ENCODE measurements at regions not wholly inside any gene's neighbourhood (a gene's known extent, or its start where the extent isn't known, plus 50 kb on each side); places are given as distances from the start of the nearest gene placed in this dataset.

DNA sequence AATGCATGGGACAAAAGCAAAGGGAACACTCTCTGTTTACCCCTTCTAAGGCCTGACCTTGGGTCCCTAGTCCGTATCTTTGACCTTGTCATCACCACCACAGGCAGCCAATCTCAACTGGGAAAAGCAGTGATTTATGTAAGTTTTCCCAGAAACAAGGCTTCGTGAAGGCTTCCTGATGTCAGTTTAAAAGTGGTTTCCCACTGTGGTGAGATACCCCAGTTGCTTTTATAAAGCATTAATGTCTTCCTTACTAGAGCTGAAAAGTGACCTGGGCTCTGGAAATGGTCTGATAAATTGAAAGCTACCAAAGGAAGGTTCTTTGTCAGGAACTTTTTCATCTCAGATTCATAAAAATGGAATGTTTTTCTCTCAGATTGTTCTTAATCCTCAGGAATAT lies 536.4 kb upstream of the PTBP2 start:
- no peak for DNase-seq (ENCODE audit: low spot score in 2 of 2)
- H3K9me3 ChIP-seq: no peaks in the 10 kb centered on the region
- intact Hi-C loops (cut with DNase I): no loop called here
- no peak overlapping the region for H3K4me3 ChIP-seq
- no peaks in the 10 kb centered on the region for H3K27me3 ChIP-seq
- TF ChIP-seq, protein P1, sequence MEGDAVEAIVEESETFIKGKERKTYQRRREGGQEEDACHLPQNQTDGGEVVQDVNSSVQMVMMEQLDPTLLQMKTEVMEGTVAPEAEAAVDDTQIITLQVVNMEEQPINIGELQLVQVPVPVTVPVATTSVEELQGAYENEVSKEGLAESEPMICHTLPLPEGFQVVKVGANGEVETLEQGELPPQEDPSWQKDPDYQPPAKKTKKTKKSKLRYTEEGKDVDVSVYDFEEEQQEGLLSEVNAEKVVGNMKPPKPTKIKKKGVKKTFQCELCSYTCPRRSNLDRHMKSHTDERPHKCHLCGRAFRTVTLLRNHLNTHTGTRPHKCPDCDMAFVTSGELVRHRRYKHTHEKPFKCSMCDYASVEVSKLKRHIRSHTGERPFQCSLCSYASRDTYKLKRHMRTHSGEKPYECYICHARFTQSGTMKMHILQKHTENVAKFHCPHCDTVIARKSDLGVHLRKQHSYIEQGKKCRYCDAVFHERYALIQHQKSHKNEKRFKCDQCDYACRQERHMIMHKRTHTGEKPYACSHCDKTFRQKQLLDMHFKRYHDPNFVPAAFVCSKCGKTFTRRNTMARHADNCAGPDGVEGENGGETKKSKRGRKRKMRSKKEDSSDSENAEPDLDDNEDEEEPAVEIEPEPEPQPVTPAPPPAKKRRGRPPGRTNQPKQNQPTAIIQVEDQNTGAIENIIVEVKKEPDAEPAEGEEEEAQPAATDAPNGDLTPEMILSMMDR (IDR thresholded peaks at IDR 0.05): no peak
- H3K36me3 ChIP-seq: no peaks in the 10 kb centered on the region
- H3K27ac ChIP-seq: no peak overlapping the region
- peaks cover 0 to 8% of the 10 kb centered on the region in 2 donors for H3K4me1 ChIP-seq

DNA sequence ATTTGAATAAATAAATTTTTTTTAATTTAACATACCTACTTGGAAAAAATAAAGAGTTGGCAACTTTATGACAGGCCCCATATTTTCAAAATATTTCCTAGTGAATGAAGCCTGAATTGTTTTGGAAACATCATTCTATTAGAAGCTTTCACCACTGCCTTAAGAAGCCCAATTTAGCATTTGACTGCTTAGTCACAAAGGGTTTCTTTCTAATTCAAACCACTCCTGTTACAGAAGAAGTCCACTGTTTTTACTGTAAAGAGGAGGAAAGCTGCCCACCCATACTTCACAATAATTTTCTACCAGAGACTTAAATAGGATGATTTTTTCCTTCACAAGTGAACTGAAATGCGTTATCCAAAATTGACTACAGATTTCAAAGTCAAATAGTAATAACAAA lies 534.6 kb upstream of the PTBP2 start:
- no peak for DNase-seq (ENCODE audit: low spot score in 2 of 2)
- TF ChIP-seq, protein P1 (IDR thresholded peaks at IDR 0.05): no peak
- intact Hi-C loops (cut with DNase I): no loop called here
- Histone ChIP-seq H3K4me1 (peaks cover 0 to 8% of the 10 kb centered on the region in 2 donors), H3K27me3 (no peaks in the 10 kb centered on the region), H3K27ac (no peak overlapping the region), H3K4me3 (no peak overlapping the region), H3K36me3 (no peaks in the 10 kb centered on the region), H3K9me3 (peaks cover 0 to 8% of the 10 kb centered on the region in 2 donors)

DNA sequence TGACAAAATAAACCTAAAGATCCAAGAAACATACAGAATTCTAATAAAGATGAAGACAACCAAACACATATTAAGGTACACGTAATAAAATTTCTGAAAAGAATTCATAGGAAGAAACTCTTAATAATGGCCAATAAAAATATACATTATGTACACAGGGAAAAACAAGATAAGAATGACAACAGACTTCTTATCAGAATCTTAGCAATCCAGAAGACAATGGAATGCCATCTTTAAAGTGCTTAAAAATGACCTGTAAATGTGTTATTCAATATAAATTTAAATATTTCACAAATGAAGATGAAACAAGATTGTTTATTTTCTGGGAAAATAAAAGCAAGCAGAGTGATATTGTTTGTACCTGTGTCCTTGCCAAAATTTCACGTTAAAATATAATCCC lies 530.4 kb upstream of the PTBP2 start:
- no peak for DNase-seq (ENCODE audit: low spot score in 2 of 2)
- H3K27me3 ChIP-seq: no peaks in the 10 kb centered on the region
- H3K9me3 ChIP-seq: peaks cover 0 to 8% of the 10 kb centered on the region in 2 donors
- no peaks in the 10 kb centered on the region for H3K36me3 ChIP-seq
- TF ChIP-seq, protein P1 (IDR thresholded peaks at IDR 0.05): no peak
- peaks cover 0 to 8% of the 10 kb centered on the region in 2 donors for H3K4me1 ChIP-seq
- intact Hi-C loops (cut with DNase I): no loop called here
- H3K27ac ChIP-seq: no peak overlapping the region
- no peak overlapping the region for H3K4me3 ChIP-seq

DNA sequence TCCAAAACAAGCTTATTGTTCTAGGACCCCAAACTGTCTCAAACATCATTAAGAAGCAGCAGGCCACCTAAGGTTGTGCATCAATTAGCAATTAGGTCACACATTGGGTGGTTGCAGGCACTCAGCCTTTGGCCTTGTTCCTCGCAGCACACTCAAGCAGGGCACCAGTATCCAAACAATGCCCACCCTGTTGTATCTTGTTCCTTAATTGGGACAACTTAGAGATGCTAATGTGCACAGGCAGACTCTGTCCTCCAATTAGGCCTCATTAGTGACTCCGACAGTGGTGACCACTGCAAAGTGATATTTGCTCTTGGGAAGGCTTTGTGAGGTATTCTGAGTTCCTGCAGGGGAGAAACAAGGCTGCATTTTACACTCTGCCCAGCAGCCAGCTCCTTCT lies 515.1 kb upstream of the PTBP2 start:
- intact Hi-C loops (cut with DNase I): no loop called here
- H3K27me3 ChIP-seq: no peaks in the 10 kb centered on the region

DNA sequence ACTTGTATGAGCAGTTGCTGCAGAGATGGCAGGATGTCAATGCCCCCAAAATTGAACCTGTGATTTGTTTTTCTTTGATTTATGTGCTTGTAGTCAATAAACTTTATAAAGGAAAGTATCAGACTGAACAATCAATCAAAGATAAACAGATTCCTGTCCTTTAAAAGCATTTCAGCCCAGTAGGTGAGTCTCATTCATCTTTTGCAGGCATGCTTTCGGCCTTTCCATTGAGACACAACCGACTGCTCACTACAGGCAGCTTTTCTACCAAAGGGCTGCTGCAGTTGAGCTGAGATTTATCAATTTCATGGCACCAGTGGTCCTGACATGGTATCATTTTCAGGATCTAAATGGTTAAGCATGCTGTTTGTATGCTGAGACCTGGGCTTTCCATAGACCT lies 513.6 kb upstream of the PTBP2 start:
- TF ChIP-seq, protein P1 (IDR thresholded peaks at IDR 0.05): no peak
- Histone ChIP-seq H3K36me3 (no peaks in the 10 kb centered on the region), H3K4me1 (no peaks in the 10 kb centered on the region), H3K4me3 (no peak overlapping the region), H3K27ac (no peak overlapping the region), H3K27me3 (no peaks in the 10 kb centered on the region), H3K9me3 (no peaks in the 10 kb centered on the region)
- DNase-seq (ENCODE audit: low spot score in 2 of 2): no peak
- intact Hi-C loops (cut with DNase I): no loop called here

More for the DNA sequence above, 515.1 kb upstream of the PTBP2 start:
- Histone ChIP-seq H3K4me1 (no peaks in the 10 kb centered on the region), H3K4me3 (no peak overlapping the region), H3K36me3 (no peaks in the 10 kb centered on the region), H3K27ac (no peak overlapping the region), H3K9me3 (no peaks in the 10 kb centered on the region)
- TF ChIP-seq, protein P1 (IDR thresholded peaks at IDR 0.05): no peak
- no peak for DNase-seq (ENCODE audit: low spot score in 2 of 2)

DNA sequence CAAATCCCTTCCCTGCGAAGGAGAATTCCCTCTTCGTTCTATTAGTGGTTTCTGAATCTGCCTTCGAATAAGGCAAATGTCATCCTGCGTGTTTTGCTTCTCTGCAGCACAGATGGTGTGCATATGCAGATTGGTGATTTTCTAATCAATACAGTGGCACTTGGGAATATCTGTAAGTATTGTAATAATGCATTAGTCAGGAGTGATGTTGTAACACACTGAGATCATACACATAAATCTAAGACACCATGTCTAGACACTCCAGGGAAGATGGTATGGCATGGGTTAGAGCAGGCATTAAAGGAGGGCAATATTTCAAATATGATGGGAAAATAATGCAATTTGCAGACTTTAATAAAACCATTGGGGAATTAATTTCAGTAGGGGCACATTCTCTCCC lies 513.2 kb upstream of the PTBP2 start:
- no peak overlapping the region for H3K4me3 ChIP-seq
- TF ChIP-seq, protein P1 (IDR thresholded peaks at IDR 0.05): no peak
- H3K27ac ChIP-seq: no peak overlapping the region
- no peaks in the 10 kb centered on the region for H3K27me3 ChIP-seq
- no peaks in the 10 kb centered on the region for H3K36me3 ChIP-seq
- H3K4me1 ChIP-seq: no peaks in the 10 kb centered on the region
- H3K9me3 ChIP-seq: no peaks in the 10 kb centered on the region
- no peak for DNase-seq (ENCODE audit: low spot score in 2 of 2)
- intact Hi-C loops (cut with DNase I): no loop called here
